Ishikawa (cell line): ENCODE measurements at regions not wholly inside any gene's neighbourhood (a gene's known extent, or its start where the extent isn't known, plus 50 kb on each side); places are given as distances from the start of the nearest gene placed in this dataset.

Experiments
- TCF12 ChIP-seq: IDR thresholded peaks from 2 replicates; pipeline ENCODE4 v1.6.1; 2012; ENCODE audit warnings: low read depth
- TEAD4 ChIP-seq: IDR thresholded peaks from 2 replicates; pipeline ENCODE4 v1.6.1; 2012

GRCh38 chr3:150238995-150239619 lies 169.0 kb upstream of the TSC22D2 start:
- TF ChIP-seq TCF12 (no peak), TEAD4 (no peak)
